ENCODE measurements at regions not wholly inside any gene's neighbourhood (a gene's known extent, or its start where the extent isn't known, plus 50 kb on each side); places are given as distances from the start of the nearest gene placed in this dataset.
A peak's percentile ranks its signal among the peaks of the same experiment; 100 is the strongest.

- H3K4me1 ChIP-seq (ENCODE audit: insufficient read depth, low read length), result no peaks in the 10 kb centered on the region
- ChIA-PET POLR2A (no interaction called here), CTCF (no interaction called here)
- Mint-ChIP-seq H3K36me3 (no peaks in the 10 kb centered on the region), H3K9me3 (no peaks in the 10 kb centered on the region), H3K27ac (no peak overlapping the region), H3K27me3 (peaks cover 4 to 12% of the 10 kb centered on the region in 2 donors), H3K4me3 (no peak overlapping the region), H3K4me1 (no peaks in the 10 kb centered on the region)
- no peaks in the 10 kb centered on the region for H3K9me3 ChIP-seq (ENCODE audit: low read length)
- no peaks in the 10 kb centered on the region for H3K27me3 ChIP-seq (ENCODE audit: insufficient read depth, low read length, poor library complexity, severe bottlenecking)
- no peak overlapping the region for H3K4me3 ChIP-seq (ENCODE audit: low read length)
- H3K27ac ChIP-seq (ENCODE audit: low read depth, low read length), result no peak overlapping the region
- no peak for DNase-seq
- H3K36me3 ChIP-seq (ENCODE audit: insufficient read depth, low read length), result no peaks in the 10 kb centered on the region
Observed at GRCh38 chr5:133706506-133707430, 94.4 kb upstream of the FSTL4 start.

GRCh38 chr5:133705331-133705730 lies 93.0 kb upstream of the FSTL4 start:
- Histone ChIP-seq H3K4me3 (ENCODE audit: low read length) (no peak overlapping the region), H3K27me3 (ENCODE audit: insufficient read depth, low read length, poor library complexity, severe bottlenecking) (no peaks in the 10 kb centered on the region), H3K9me3 (ENCODE audit: low read length) (no peaks in the 10 kb centered on the region), H3K36me3 (ENCODE audit: insufficient read depth, low read length) (no peaks in the 10 kb centered on the region), H3K4me1 (ENCODE audit: insufficient read depth, low read length) (no peaks in the 10 kb centered on the region), H3K27ac (ENCODE audit: low read depth, low read length) (no peak overlapping the region)
- Mint-ChIP-seq H3K36me3 (no peaks in the 10 kb centered on the region), H3K27me3 (peaks cover 4 to 16% of the 10 kb centered on the region in 2 donors), H3K4me1 (no peaks in the 10 kb centered on the region), H3K27ac (no peak overlapping the region), H3K4me3 (no peak overlapping the region), H3K9me3 (no peaks in the 10 kb centered on the region)
- ChIA-PET CTCF (no interaction called here), POLR2A (no interaction called here)
- no peak for DNase-seq

DNA sequence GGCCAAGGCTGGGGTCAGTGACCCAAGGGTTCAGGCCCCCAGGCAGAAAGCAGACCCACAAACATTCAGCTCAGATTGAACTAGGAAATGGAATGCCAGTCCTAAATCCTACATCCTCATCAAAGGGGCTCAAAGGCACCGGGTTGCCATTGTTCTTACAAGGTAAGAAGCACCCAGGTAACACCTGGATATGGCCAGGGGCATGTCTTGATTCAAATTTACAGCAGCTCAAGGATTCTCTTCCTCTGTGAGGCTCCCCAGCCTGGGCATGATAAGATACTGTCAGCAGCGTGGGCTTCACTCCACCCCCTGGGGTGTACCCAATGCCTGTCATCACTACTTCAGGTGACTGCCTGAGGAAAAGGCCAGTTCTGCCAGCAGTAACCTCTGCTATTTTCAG lies 92.1 kb upstream of the FSTL4 start:
- Mint-ChIP-seq H3K4me3 (no peak overlapping the region), H3K4me1 (no peaks in the 10 kb centered on the region), H3K27me3 (peaks cover 2 to 13% of the 10 kb centered on the region in 2 donors), H3K9me3 (no peaks in the 10 kb centered on the region), H3K36me3 (no peaks in the 10 kb centered on the region), H3K27ac (no peak overlapping the region)
- H3K27me3 ChIP-seq (ENCODE audit: insufficient read depth, low read length, poor library complexity, severe bottlenecking), result no peaks in the 10 kb centered on the region
- H3K27ac ChIP-seq (ENCODE audit: low read depth, low read length), result no peak overlapping the region
- H3K36me3 ChIP-seq (ENCODE audit: insufficient read depth, low read length), result no peaks in the 10 kb centered on the region
- H3K4me3 ChIP-seq (ENCODE audit: low read length), result no peak overlapping the region
- CTCF ChIA-PET, result no interaction called here
- DNase-seq, result no peak
- POLR2A ChIA-PET, result no interaction called here
- no peaks in the 10 kb centered on the region for H3K9me3 ChIP-seq (ENCODE audit: low read length)
- no peaks in the 10 kb centered on the region for H3K4me1 ChIP-seq (ENCODE audit: insufficient read depth, low read length)

DNA sequence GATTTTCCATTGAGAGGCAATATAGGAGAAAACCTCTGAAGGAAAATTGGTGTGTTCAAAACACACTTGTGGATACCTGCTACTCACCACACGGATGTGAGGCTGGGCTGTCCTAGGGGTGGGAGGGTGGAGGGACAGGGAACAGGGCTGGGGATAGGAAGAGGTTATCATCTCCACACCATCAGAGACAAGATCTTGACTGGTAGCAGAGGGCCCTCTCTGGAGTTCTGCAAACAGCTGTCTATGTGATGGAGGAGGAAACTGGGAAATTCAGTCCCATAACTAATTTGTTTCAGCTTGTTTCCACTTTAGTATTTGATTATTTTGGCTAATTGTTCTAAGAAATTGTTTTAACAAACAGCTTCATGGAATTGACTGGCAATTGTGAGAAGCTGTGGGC lies 91.6 kb upstream of the FSTL4 start:
- H3K36me3 ChIP-seq (ENCODE audit: insufficient read depth, low read length), result no peaks in the 10 kb centered on the region
- POLR2A ChIA-PET, result no interaction called here
- no peak for DNase-seq
- Mint-ChIP-seq H3K36me3 (no peaks in the 10 kb centered on the region), H3K4me3 (no peak overlapping the region), H3K4me1 (no peaks in the 10 kb centered on the region), H3K9me3 (no peaks in the 10 kb centered on the region), H3K27me3 (peaks cover 2 to 12% of the 10 kb centered on the region in 2 donors), H3K27ac (no peak overlapping the region)
- no peaks in the 10 kb centered on the region for H3K9me3 ChIP-seq (ENCODE audit: low read length)
- no peaks in the 10 kb centered on the region for H3K4me1 ChIP-seq (ENCODE audit: insufficient read depth, low read length)
- CTCF ChIA-PET, result no interaction called here
- H3K27me3 ChIP-seq (ENCODE audit: insufficient read depth, low read length, poor library complexity, severe bottlenecking), result no peaks in the 10 kb centered on the region
- H3K4me3 ChIP-seq (ENCODE audit: low read length), result no peak overlapping the region
- no peak overlapping the region for H3K27ac ChIP-seq (ENCODE audit: low read depth, low read length)

- Mint-ChIP-seq H3K36me3 (no peaks in the 10 kb centered on the region), H3K4me1 (no peaks in the 10 kb centered on the region), H3K27me3 (peaks cover 2 to 12% of the 10 kb centered on the region in 2 donors), H3K27ac (no peak overlapping the region), H3K9me3 (no peaks in the 10 kb centered on the region), H3K4me3 (no peak overlapping the region)
- DNase-seq, result no peak
- POLR2A ChIA-PET, result no interaction called here
- Histone ChIP-seq H3K27me3 (ENCODE audit: insufficient read depth, low read length, poor library complexity, severe bottlenecking) (no peaks in the 10 kb centered on the region), H3K9me3 (ENCODE audit: low read length) (no peaks in the 10 kb centered on the region), H3K4me1 (ENCODE audit: insufficient read depth, low read length) (no peaks in the 10 kb centered on the region), H3K4me3 (ENCODE audit: low read length) (no peak overlapping the region), H3K36me3 (ENCODE audit: insufficient read depth, low read length) (no peaks in the 10 kb centered on the region), H3K27ac (ENCODE audit: low read depth, low read length) (no peak overlapping the region)
- CTCF ChIA-PET, result no interaction called here
Observed at GRCh38 chr5:133702791-133703770, 90.7 kb upstream of the FSTL4 start.

- no peaks in the 10 kb centered on the region for H3K36me3 ChIP-seq (ENCODE audit: insufficient read depth, low read length)
- no peak overlapping the region for H3K27ac Mint-ChIP-seq
- H3K27me3 Mint-ChIP-seq, result peaks cover 2 to 7% of the 10 kb centered on the region in 2 donors
- ChIA-PET POLR2A (no interaction called here), CTCF (no interaction called here)
- H3K4me3 Mint-ChIP-seq, result no peak overlapping the region
- no peak overlapping the region for H3K27ac ChIP-seq (ENCODE audit: low read depth, low read length)
- no peaks in the 10 kb centered on the region for H3K9me3 ChIP-seq (ENCODE audit: low read length)
- H3K9me3 Mint-ChIP-seq, result no peaks in the 10 kb centered on the region
- DNase-seq, result no peak
- H3K36me3 Mint-ChIP-seq, result no peaks in the 10 kb centered on the region
- no peaks in the 10 kb centered on the region for H3K27me3 ChIP-seq (ENCODE audit: insufficient read depth, low read length, poor library complexity, severe bottlenecking)
- no peaks in the 10 kb centered on the region for H3K4me1 Mint-ChIP-seq
- H3K4me1 ChIP-seq (ENCODE audit: insufficient read depth, low read length), result no peaks in the 10 kb centered on the region
- no peak overlapping the region for H3K4me3 ChIP-seq (ENCODE audit: low read length)
Observed at GRCh38 chr5:133701871-133702270, 89.5 kb upstream of the FSTL4 start.

DNA sequence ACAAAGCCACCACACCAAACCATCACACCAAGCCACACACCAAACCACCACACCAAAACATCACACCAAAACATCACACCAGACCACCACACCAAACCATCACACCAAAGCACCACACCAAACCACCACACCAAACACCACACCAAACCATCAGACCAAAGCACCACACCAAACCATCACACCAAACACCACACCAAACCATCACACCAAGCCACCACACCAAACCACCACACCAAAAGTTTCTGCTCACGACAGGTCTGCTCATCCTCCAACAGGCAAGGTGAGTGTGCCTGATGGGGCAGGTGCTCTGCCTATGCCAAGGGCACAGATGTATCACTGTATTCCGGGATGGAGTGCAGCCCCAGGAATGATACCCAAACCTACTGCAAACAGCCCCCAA lies 87.9 kb upstream of the FSTL4 start:
- H3K4me3 Mint-ChIP-seq, result no peak overlapping the region
- Histone ChIP-seq H3K27me3 (ENCODE audit: insufficient read depth, low read length, poor library complexity, severe bottlenecking) (no peaks in the 10 kb centered on the region), H3K9me3 (ENCODE audit: low read length) (no peaks in the 10 kb centered on the region), H3K4me1 (ENCODE audit: insufficient read depth, low read length) (no peaks in the 10 kb centered on the region), H3K27ac (ENCODE audit: low read depth, low read length) (no peak overlapping the region), H3K36me3 (ENCODE audit: insufficient read depth, low read length) (no peaks in the 10 kb centered on the region), H3K4me3 (ENCODE audit: low read length) (no peak overlapping the region)
- H3K36me3 Mint-ChIP-seq, result no peaks in the 10 kb centered on the region
- DNase-seq, result no peak
- peaks cover 5 to 15% of the 10 kb centered on the region in 2 donors for H3K27me3 Mint-ChIP-seq
- no peaks in the 10 kb centered on the region for H3K4me1 Mint-ChIP-seq
- ChIA-PET CTCF (no interaction called here), POLR2A (no interaction called here)
- H3K27ac Mint-ChIP-seq, result peak overlapping the region in 1 of 8 donors; percentile 15
- H3K9me3 Mint-ChIP-seq, result no peaks in the 10 kb centered on the region
